Stimulated activated naive CD8-positive, alpha-beta T cell treated with anti-CD3 and anti-CD28 coated beads, Interleukin-15, amount 100 ng/mL, for 72 hours (primary cell): ENCODE measurements at regions not wholly inside any gene's neighbourhood (a gene's known extent, or its start where the extent isn't known, plus 50 kb on each side); places are given as distances from the start of the nearest gene placed in this dataset.

Experiments used
- ATAC-seq: fragments of 150-1000 bp; cut with Tn5 transposase; 2 replicates; pipeline ENCODE4 v1.10.0; 2021; ENCODE audit warnings: mild to moderate bottlenecking, moderate library complexity
- DNase-seq, 2 donors: peaks; one replicate each; pipeline ENCODE4 v3.0.0; 2021 to 2022
- H3K27ac Mint-ChIP-seq, 2 donors: one replicate each; pipeline ENCODE4 v1.8.0; 2022; ENCODE audit warnings: mild to moderate bottlenecking in 2 of 2, mixed read lengths in 2 of 2, moderate library complexity in 2 of 2
- H3K27me3 Mint-ChIP-seq: one replicate; pipeline ENCODE4 v1.8.0; 2022; ENCODE audit warnings: mixed read lengths
- H3K4me1 Mint-ChIP-seq: one replicate; pipeline ENCODE4 v1.8.0; 2022; ENCODE audit warnings: mild to moderate bottlenecking, mixed read lengths
- H3K4me3 Mint-ChIP-seq, 2 donors: one replicate each; pipeline ENCODE4 v1.8.0; 2022; ENCODE audit warnings: mild to moderate bottlenecking in 2 of 2, mixed read lengths in 2 of 2, moderate library complexity in 1 of 2
- H3K9me3 Mint-ChIP-seq, 2 donors: one replicate each; pipeline ENCODE4 v1.8.0; 2022; ENCODE audit warnings: mixed read lengths in 2 of 2

GRCh38 chr19:31402529-31403316, 53.5 kb upstream of the TSHZ3 start:
- no peak for DNase-seq
- peaks cover 15% of the 10 kb centered on the region for H3K27me3 Mint-ChIP-seq
- no peak overlapping the region for H3K4me3 Mint-ChIP-seq
- no peaks in the 10 kb centered on the region for H3K4me1 Mint-ChIP-seq
- H3K9me3 Mint-ChIP-seq, result no peaks in the 10 kb centered on the region
- H3K27ac Mint-ChIP-seq, result no peak overlapping the region
- no peak for ATAC-seq

GRCh38 chr19:31406106-31406505, 56.9 kb upstream of the TSHZ3 start:
- Mint-ChIP-seq H3K9me3 (no peaks in the 10 kb centered on the region), H3K4me3 (no peak overlapping the region), H3K27ac (no peak overlapping the region), H3K27me3 (peaks cover 31% of the 10 kb centered on the region), H3K4me1 (no peaks in the 10 kb centered on the region)
- ATAC-seq, result no peak
- no peak for DNase-seq

- H3K4me1 Mint-ChIP-seq, result no peaks in the 10 kb centered on the region
- no peaks in the 10 kb centered on the region for H3K9me3 Mint-ChIP-seq
- no peak overlapping the region for H3K4me3 Mint-ChIP-seq
- peaks cover 39% of the 10 kb centered on the region for H3K27me3 Mint-ChIP-seq
- DNase-seq (no peak), ATAC-seq (no peak)
- no peak overlapping the region for H3K27ac Mint-ChIP-seq
Observed at GRCh38 chr19:31408460-31409124, 59.4 kb upstream of the TSHZ3 start.

- Mint-ChIP-seq H3K27me3 (peaks cover 65% of the 10 kb centered on the region), H3K9me3 (no peaks in the 10 kb centered on the region), H3K27ac (no peak overlapping the region), H3K4me3 (no peak overlapping the region), H3K4me1 (no peaks in the 10 kb centered on the region)
- no peak for ATAC-seq
- DNase-seq, result no peak
Observed at GRCh38 chr19:31413353-31413752, 64.1 kb upstream of the TSHZ3 start.

GRCh38 chr19:31415322-31415721, 66.1 kb upstream of the TSHZ3 start:
- Mint-ChIP-seq H3K27me3 (peaks cover 63% of the 10 kb centered on the region), H3K4me1 (no peaks in the 10 kb centered on the region), H3K27ac (no peak overlapping the region), H3K9me3 (no peaks in the 10 kb centered on the region), H3K4me3 (no peak overlapping the region)
- DNase-seq (no peak), ATAC-seq (no peak)

GRCh38 chr19:31416548-31416947, 67.3 kb upstream of the TSHZ3 start:
- ATAC-seq (no peak), DNase-seq (no peak)
- Mint-ChIP-seq H3K4me1 (no peaks in the 10 kb centered on the region), H3K27ac (no peak overlapping the region), H3K9me3 (no peaks in the 10 kb centered on the region), H3K27me3 (peaks cover 57% of the 10 kb centered on the region), H3K4me3 (no peak overlapping the region)

GRCh38 chr19:31418055-31418454, 68.8 kb upstream of the TSHZ3 start:
- no peaks in the 10 kb centered on the region for H3K9me3 Mint-ChIP-seq

GRCh38 chr19:31418692-31419430, 69.6 kb upstream of the TSHZ3 start:
- ATAC-seq (no peak), DNase-seq (no peak)
- H3K27me3 Mint-ChIP-seq, result peaks cover 53% of the 10 kb centered on the region
- no peaks in the 10 kb centered on the region for H3K4me1 Mint-ChIP-seq
- H3K27ac Mint-ChIP-seq, result no peak overlapping the region
- no peak overlapping the region for H3K4me3 Mint-ChIP-seq
- H3K9me3 Mint-ChIP-seq, result no peaks in the 10 kb centered on the region

More at GRCh38 chr19:31418055-31418454, 68.8 kb upstream of the TSHZ3 start:
- ATAC-seq (no peak), DNase-seq (no peak)
- Mint-ChIP-seq H3K4me1 (no peaks in the 10 kb centered on the region), H3K4me3 (no peak overlapping the region), H3K27ac (no peak overlapping the region), H3K27me3 (peaks cover 56% of the 10 kb centered on the region)

- no peak overlapping the region for H3K4me3 Mint-ChIP-seq
- H3K9me3 Mint-ChIP-seq, result no peaks in the 10 kb centered on the region
- no peak overlapping the region for H3K27ac Mint-ChIP-seq
- H3K27me3 Mint-ChIP-seq, result peaks cover 44% of the 10 kb centered on the region
- DNase-seq (no peak), ATAC-seq (no peak)
- no peaks in the 10 kb centered on the region for H3K4me1 Mint-ChIP-seq
Observed at GRCh38 chr19:31419871-31420445, 70.7 kb upstream of the TSHZ3 start.

- Mint-ChIP-seq H3K27me3 (peaks cover 34% of the 10 kb centered on the region), H3K4me1 (no peaks in the 10 kb centered on the region), H3K27ac (no peak overlapping the region), H3K9me3 (no peaks in the 10 kb centered on the region), H3K4me3 (no peak overlapping the region)
- DNase-seq (no peak), ATAC-seq (no peak)
Observed at GRCh38 chr19:31421082-31421481, 71.8 kb upstream of the TSHZ3 start.

GRCh38 chr19:31421856-31422255, 72.6 kb upstream of the TSHZ3 start:
- H3K9me3 Mint-ChIP-seq, result no peaks in the 10 kb centered on the region
- DNase-seq, result no peak

GRCh38 chr19:31423896-31424295, 74.7 kb upstream of the TSHZ3 start:
- H3K4me3 Mint-ChIP-seq, result no peak overlapping the region
- no peaks in the 10 kb centered on the region for H3K4me1 Mint-ChIP-seq
- no peaks in the 10 kb centered on the region for H3K9me3 Mint-ChIP-seq
- no peak overlapping the region for H3K27ac Mint-ChIP-seq
- peaks cover 7% of the 10 kb centered on the region for H3K27me3 Mint-ChIP-seq
- no peak for ATAC-seq
- DNase-seq, result no peak

More at GRCh38 chr19:31421856-31422255, 72.6 kb upstream of the TSHZ3 start:
- no peak overlapping the region for H3K27ac Mint-ChIP-seq
- H3K27me3 Mint-ChIP-seq, result peaks cover 26% of the 10 kb centered on the region
- H3K4me1 Mint-ChIP-seq, result no peaks in the 10 kb centered on the region
- no peak overlapping the region for H3K4me3 Mint-ChIP-seq
- no peak for ATAC-seq

- Mint-ChIP-seq H3K4me3 (no peak overlapping the region), H3K4me1 (no peaks in the 10 kb centered on the region), H3K9me3 (no peaks in the 10 kb centered on the region), H3K27ac (no peak overlapping the region), H3K27me3 (peaks cover 7% of the 10 kb centered on the region)
- no peak for DNase-seq
- ATAC-seq, result no peak
Observed at GRCh38 chr19:31424861-31425620, 75.8 kb upstream of the TSHZ3 start.

GRCh38 chr19:31427857-31428256, 78.6 kb upstream of the TSHZ3 start:
- Mint-ChIP-seq H3K9me3 (peaks cover 0 to 1% of the 10 kb centered on the region in 2 donors), H3K4me3 (no peak overlapping the region), H3K27ac (no peak overlapping the region), H3K4me1 (no peaks in the 10 kb centered on the region), H3K27me3 (no peaks in the 10 kb centered on the region)
- ATAC-seq (no peak), DNase-seq (no peak)

GRCh38 chr19:31430381-31430780, 81.1 kb upstream of the TSHZ3 start:
- DNase-seq, result no peak
- Mint-ChIP-seq H3K4me3 (no peak overlapping the region), H3K27ac (no peak overlapping the region), H3K27me3 (no peaks in the 10 kb centered on the region), H3K4me1 (no peaks in the 10 kb centered on the region), H3K9me3 (peaks cover 4 to 14% of the 10 kb centered on the region in 2 donors)
- ATAC-seq, result no peak
